Lower leg skin (tissue), 3 donors: ENCODE measurements at regions not wholly inside any gene's neighbourhood (a gene's known extent, or its start where the extent isn't known, plus 50 kb on each side); places are given as distances from the start of the nearest gene placed in this dataset.

ENCODE experiments used
- CTCF ChIP-seq, 3 donors: fragments of 450-650 bp; IDR thresholded peaks; one replicate each; pipeline ENCODE4 v1.5.1; 2016; ENCODE audit warnings: antibody characterized with exemption in 3 of 3, mild to moderate bottlenecking in 3 of 3, moderate library complexity in 2 of 3
- POLR2A ChIP-seq, 2 donors: fragments of 450-650 bp; IDR thresholded peaks; one replicate each; pipeline ENCODE4 v1.6.1; 2016 to 2017; ENCODE audit warnings: antibody characterized with exemption in 2 of 2, mild to moderate bottlenecking in 1 of 2, moderate library complexity in 1 of 2

- TF ChIP-seq POLR2A (IDR thresholded peaks at IDR 0.05) (no peak), CTCF (IDR thresholded peaks at IDR 0.05) (no peak)
Measured at GRCh38 chr6:50961611-50962010, 142.9 kb downstream of the TFAP2B start.
